ENCODE measurements at regions not wholly inside any gene's neighbourhood (a gene's known extent, or its start where the extent isn't known, plus 50 kb on each side); places are given as distances from the start of the nearest gene placed in this dataset.

DNA sequence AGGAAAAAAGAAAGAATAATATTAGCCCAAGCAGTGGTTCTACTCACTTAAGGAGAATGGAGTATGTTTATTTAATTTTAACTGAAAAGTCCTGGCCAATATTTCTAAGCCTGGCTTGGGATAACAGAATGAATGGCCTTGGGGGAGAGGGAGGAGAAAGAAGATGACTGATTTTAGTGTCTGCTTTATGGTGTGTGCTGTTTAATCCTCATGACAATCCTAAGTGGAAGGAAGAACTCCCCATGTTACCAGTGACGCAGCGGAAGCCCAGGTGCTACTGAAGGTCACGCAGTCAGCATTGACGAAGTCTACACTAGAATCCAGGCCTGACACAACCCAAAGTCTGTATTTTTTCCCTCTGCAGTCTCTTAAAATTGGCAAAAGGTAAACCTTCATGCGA is 50.5 kb downstream of the PALM2AKAP2 start:
- no peak for DNase-seq (ENCODE audit: low read depth in 2 of 2)

DNA sequence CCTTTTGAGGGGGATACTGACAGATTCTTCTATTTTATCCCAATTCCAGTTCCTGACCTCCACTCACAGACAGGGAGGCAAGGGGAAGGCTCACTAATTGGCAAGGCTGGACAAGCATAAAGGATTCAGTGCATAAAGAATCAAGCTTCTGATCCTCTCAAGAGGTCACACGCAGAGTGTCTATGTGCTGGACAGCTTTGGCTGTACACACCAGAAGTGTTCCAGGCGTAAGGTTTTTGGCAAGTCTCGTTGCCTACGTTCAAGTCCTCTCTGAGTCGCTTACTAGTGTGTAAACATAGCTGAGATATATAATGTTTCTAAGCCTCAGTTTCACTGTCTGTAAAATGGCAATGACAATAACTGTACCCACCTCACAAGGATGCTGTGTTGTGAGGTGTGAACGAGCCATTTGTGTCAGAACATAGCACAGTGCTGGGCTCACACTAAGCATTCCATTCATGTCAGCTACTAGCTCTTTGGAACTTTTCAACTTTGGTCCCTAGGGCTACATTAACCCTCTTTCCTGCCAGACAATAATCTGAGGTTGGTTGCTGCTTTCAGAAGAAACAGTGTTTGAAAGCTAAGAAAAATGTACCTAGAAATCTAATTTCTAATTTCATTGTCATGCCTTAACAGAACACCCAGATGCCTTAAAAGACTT is 52.1 kb downstream of the PALM2AKAP2 start:
- DNase-seq (ENCODE audit: low read depth in 2 of 2) = no peak

DNA sequence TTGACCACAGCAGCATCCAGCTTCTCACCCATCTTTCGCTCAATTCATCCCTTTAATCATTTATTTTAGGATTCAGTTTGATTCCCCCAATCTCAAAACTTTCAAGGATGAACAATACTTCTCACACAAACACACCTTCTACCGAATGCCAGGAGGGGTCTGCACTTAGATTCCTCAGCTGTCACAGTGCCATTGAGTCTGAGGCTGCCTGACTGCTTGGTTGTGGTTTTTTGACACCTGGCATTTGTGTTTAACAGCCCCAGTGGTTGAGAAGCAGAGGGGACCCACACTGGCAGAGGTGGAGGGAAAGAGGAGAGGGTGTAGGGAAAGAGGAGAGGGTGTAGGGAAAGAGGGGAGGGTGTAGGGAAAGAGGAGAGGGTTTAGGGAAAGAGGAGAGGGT is 54.9 kb downstream of the PALM2AKAP2 start:
- no peak for DNase-seq (ENCODE audit: low read depth in 2 of 2)

DNA sequence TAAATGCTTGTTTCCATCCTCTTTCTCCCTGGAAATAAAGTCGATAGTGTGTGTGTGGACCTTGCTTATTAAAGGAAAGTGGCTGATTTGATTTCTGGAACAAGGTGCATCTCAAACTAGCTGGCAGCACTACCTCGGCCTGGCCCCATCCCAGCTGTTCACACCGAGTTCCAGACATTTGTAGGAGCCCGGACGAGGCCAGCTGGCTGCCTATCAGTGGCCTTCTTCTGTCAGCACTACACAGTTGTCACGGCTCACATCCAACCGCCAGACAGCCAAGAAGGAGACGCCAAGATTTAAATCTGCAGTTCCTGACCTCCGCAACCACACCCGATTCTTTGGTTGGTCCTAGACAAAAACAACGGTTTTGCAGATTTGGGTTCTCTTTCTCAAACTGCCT is 63.6 kb downstream of the PALM2AKAP2 start:
- no peak for DNase-seq (ENCODE audit: low read depth in 2 of 2)

DNA sequence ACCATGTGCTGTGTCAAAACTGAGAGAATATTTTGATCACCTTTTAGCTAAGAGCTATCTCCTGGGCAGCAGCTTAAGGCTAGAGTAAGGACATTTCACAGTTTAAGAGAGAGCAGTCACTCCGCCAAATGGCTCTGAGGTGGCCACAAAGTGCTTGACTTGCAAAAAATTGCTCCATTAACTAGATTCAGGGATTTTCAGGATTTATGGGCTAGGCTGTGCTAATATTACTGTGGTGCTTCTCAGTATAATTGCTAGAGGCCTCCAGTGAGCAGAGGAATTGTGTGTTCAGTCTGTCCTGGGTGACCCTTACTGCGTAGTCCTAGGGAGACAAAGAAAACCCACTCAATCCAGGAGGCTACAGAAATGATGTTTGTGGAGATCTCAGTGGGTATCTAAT is 65.2 kb downstream of the PALM2AKAP2 start:
- no peak for DNase-seq (ENCODE audit: low read depth in 2 of 2)

DNA sequence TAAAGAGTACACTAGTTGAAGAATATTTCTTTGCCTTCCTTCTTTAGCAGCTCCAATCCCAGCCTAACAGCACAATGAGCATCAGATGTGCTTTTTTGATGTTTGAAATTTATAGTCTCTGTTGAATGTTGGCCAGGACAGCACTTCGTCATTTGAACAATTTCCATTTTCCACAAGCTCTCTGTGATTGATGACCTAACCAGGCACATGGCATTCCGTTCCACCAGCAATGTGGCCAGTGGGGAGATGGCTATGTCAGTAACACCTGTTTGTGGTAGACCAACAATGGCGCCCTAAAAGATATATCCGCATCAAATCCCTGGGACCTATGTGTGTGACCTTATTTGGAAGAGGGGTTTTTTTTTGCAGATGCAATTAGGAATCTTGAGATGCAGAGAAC is 66.8 kb downstream of the PALM2AKAP2 start:
- DNase-seq (ENCODE audit: low read depth in 2 of 2) = peak; percentile 55 to 64

DNA sequence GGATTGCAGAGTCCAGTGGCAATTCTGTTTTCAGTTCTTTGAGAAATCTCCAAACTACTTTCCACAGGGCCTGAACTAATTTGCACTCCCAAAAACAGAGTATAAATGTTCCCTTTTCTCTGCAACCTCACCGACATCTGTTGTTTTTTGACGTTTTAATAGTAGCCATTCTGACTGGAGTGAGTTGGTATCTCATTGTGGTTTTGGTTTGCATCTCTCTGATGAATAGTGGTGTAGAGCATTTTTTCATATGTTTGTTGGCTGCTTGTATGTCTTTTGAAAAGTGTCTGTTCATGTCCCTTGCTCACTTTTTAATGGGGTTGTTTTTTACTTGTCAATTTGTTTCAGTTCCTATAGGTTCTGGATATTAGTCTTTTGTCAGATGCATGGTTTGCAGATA is 72.6 kb downstream of the PALM2AKAP2 start:
- no peak for DNase-seq (ENCODE audit: low read depth in 2 of 2)

DNA sequence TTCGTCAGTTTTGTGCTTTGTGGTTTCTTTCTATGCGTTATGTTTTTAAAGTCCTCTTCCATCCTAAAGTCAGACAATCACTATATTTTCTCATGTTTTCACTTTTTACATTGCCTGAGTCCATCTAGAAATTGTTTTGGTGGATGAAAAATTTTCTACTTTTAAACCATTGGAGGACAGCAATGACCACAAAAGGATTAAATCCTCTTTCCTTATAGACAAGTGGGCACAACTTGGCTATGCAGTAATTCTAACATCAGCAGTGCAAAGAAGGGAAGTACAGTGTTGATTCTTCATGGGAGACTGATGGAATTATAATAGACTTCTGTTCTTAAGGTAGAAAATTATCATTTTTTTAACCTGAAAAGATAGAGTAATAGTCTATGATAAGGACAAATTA is 75.5 kb downstream of the PALM2AKAP2 start:
- no peak for DNase-seq (ENCODE audit: low read depth in 2 of 2)

DNA sequence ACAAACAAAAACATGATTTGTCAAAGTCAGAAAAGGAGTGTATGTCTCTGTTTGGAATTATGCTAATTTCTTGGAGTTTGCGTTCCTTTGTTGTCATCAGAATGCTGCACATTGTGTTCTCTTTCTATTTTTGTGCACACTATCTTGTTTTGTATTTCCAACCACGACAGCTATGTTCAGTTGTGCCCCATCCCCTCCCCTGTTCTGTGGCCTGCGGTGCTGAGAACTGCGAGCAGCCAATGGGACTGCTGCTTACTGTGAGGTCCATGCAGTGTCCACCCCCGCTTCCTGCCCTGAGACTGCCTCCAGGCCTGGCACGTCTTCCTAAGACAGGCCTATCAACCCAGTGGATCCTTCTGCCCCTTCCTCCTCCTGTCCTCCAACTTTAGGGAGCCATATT is 76.8 kb downstream of the PALM2AKAP2 start:
- no peak for DNase-seq (ENCODE audit: low read depth in 2 of 2)

DNA sequence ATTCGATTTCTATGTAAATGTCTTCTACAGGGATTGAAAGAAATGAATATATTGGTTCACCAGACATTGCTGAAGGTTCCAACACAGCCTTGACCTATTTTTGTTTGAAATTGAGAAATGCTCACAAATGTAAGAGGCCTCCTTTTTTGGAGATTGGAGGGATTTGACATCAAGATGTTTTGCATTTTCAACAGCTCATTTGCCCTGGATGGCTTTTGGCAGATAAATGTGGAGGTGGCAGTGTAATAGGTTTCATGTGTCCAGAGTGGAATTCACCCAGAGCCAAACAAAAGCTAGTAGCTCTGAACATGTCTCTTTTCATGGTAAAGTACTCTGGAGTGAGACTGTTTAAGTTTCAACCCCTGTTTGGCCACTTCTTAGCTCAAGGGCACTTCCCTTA is 77.3 kb downstream of the PALM2AKAP2 start:
- no peak for DNase-seq (ENCODE audit: low read depth in 2 of 2)

DNA sequence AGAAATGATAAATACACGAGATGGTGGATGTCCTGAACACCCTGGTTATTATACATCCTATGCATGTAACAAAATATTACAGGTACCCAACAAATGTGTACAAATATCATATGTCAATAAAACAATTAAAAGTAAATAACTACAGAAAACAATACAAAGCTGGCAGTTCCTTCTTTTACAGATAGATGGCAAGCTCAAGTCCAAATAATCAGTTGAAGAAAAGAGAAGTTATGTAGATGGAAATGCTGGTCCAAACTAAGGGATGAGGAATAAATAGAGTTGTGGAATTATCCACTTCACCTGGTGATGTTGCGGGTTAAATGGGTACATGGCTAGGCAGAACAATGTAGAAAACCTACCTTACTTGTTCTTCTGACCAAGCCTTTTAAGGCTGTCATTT is 79.4 kb downstream of the PALM2AKAP2 start:
- no peak for DNase-seq (ENCODE audit: low read depth in 2 of 2)

DNA sequence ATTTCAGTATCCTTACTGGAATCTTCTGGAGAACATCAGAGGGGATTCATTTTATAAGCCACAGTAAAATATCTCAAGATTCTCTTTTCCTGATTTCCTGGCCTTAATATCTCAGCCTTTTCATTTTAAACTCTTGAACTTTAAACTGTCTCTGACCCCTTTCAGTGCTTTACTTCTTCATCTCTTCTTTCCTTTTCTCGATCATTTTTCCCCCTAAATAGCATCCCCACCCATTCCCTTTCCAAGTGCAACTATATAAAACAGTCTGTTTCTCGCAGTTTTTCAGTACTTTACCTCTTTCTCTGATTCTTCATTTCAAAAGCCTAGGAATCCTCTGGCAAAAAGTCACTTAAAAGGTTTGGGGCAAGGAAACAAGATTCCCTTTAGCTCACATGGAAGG is 80.5 kb downstream of the PALM2AKAP2 start:
- DNase-seq (ENCODE audit: low read depth in 2 of 2) = no peak

DNA sequence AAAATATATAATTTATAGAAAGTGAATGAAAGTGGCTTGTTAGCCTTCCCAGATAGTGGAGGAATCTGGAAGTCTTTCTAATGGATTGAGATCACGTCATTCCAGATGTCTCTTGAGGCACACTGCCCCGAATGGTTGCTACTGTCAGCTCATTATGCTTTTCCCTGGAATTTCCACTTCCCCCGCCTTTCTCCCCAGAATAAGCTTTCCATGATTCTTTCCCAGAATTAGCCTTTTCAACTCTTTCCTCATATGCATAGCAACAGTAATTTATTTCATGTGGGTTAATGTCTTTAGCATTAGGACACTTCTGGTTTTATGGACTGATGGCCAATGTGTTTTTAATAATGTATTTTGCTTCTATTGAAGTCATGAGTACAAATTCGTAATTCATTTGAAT is 81.5 kb downstream of the PALM2AKAP2 start:
- DNase-seq (ENCODE audit: low read depth in 2 of 2) = peak; percentile 93 to 94

DNA sequence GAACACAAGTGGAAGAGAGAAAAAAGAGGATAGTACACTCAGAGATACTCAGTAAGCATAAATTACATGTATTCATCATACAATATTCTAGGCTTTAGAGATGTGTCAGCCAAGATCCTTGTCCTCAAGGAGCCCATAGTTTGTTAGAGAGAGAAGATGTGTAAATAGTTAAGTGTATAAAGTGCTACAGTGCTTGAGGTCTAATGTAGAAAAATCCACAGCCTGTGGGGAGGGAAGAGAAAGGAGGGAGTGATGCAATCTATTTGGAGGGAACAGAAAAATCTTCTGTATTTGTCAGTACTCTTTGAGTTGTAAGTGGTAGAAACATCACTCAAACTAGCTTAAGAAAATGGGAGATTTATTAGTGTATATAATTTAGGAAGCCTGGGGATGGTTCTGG is 81.9 kb downstream of the PALM2AKAP2 start:
- no peak for DNase-seq (ENCODE audit: low read depth in 2 of 2)

DNA sequence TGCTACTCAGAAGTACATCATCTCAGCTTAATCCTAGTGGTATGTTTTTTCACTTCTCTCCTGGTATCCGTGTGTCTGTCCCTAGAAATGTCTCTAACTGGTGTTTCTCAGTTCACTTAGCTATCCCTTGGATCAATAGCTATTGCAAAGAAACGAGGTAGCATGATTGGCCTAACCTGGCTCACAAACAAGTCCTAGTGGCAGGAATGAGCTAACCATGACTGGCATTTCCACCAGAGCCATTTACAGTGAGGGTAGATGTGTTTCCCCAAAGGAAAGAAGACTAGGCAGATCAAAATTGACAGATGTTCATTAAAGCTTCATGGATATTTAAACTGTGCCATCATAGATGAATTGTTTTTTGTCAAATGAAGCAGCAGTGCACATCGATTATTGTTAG is 82.5 kb downstream of the PALM2AKAP2 start:
- DNase-seq (ENCODE audit: low read depth in 2 of 2) = no peak

DNA sequence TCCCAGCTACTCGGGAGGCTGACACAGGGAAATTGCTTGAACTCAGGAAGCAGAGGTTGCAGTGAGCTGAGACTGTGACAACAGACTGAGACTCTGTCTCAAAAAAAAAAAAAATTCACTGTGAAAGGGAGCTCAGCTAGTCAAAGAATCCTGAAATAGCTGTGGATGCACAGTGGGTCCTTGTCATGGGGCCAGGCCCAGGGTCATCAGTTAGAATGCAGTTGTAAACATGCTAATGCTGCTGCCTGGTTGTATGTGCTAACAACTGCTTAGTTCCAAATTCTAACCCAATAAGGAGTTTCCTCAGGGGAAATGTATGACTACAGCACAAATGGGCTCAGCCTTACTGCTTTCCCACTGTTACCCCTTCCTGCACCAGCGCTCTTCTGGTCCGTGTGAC is 84.0 kb downstream of the PALM2AKAP2 start:
- no peak for DNase-seq (ENCODE audit: low read depth in 2 of 2)

DNA sequence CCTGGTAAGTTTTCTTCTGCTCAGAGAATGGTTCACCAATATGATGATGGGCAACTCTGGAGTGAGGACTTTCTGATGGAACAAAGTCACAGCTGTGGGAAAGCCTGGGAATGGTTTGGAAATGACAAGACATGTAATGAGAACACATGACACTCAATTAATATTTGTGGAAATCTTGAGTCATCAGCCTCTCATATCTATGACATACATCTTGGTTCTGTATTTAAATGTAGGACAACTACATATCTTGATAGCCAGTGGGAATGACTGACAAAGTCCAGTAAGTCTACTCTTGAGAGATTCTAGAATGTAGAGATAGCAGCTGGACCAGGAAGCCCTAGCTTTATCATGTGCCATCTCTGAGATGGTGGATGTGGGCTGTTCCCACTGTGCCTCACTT is 85.5 kb downstream of the PALM2AKAP2 start:
- no peak for DNase-seq (ENCODE audit: low read depth in 2 of 2)

DNA sequence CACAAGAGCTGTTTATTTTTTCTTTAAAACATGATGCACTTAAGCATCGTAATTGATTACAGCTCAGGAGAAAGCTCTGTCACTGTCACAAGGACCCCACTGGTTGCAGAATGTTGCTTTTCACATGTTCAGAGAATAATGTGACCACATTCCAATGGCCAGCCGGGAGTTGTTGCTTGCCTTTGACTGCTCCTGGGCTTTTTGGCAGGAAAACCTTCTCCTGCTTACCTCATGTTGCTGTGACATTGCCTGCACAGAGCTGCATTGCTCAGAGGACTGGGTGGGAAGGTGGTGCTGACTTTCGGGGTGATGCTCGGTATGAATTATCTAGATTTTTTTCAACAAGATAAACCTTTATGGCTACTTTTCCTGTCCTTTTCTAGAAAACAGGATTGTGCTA is 88.2 kb downstream of the PALM2AKAP2 start:
- DNase-seq (ENCODE audit: low read depth in 2 of 2) = no peak

DNA sequence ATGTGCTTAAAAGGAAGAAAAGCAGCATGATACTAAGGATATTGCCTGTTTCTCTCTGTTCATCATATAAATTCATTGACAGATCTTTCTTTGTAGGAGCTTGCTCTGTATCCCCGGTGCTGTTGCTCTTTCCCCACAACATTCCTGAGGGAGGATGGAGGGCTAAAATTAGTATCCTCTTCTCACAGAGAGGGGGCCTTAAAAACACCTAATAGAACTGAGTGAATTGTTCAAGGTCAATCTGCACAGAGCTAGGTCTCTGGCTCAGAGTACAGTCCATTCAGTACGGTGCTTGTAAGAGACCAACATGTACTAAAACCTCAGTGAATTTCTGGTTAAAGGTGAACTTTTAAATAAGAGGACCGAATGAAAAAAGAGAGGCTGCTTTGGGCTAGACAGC is 88.7 kb downstream of the PALM2AKAP2 start:
- DNase-seq (ENCODE audit: low read depth in 2 of 2) = no peak

DNA sequence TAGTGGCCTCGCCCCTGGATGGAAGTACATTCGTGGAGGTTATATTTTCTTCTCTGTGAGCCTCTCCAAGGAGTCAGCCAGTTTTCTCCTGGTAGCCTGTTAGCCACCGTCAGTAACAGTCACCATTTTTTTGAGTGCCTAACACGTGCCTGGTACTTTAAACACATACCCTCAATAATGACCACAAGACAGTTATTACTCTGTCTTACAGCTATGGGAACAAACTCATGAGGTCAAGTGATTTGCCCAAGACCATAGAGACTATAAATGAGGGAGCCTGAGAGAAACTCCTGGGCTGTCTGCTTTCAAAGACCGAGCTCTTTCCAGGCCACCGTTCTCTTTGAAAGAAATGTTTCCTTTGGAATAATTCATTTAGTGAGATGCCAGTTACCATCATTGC is 90.4 kb downstream of the PALM2AKAP2 start:
- DNase-seq (ENCODE audit: low read depth in 2 of 2) = no peak

DNA sequence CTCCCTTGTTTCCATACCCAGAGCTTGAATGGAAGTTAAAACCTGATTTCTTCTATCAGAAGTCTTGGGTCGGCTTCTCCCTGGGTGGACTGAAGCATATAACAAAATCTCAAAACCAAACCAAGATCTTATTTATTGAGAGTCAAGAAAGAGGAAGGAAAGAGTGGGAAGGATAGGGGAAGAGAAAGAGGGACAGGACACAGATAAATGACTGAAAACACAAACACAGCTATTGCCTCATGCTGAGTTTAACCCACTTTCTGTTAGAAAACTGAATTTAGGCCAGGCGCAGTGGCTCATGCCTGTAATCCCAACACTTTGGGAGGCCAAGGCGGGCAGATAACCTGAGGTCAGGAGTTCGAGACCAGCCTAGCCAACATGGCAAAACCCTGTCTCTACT is 92.9 kb downstream of the PALM2AKAP2 start:
- DNase-seq (ENCODE audit: low read depth in 2 of 2) = no peak

DNA sequence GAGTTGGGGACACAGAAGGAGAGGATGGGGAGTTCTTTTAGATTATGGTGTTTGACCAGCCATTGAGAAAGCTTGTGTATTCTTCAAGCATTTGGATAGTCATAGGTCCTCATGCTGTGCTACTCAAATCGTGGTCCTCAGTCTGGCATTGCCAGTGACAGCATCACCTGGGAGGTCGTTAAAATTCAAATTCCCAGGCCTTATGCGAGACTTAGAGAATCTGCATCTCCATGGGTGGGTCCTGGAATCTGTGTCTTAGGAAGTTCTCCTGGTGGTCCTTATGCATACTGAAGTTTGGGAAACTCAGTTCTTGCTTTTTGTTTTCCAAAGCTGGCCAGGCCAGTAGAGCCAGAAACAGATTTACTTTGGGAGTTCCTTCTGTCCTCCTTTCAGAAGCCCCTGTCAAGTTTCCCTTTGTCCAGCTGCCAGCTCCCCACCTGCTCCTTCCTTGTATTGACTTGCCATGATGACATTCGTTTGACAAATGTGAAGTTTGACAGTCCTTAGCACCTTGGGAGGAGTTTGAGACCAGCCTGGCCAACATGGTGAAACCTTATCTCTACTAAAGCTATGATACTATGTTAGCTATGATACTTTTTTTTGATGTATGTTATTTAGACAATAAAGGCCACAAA is 95.6 kb downstream of the PALM2AKAP2 start:
- no peak for DNase-seq (ENCODE audit: low read depth in 2 of 2)

DNA sequence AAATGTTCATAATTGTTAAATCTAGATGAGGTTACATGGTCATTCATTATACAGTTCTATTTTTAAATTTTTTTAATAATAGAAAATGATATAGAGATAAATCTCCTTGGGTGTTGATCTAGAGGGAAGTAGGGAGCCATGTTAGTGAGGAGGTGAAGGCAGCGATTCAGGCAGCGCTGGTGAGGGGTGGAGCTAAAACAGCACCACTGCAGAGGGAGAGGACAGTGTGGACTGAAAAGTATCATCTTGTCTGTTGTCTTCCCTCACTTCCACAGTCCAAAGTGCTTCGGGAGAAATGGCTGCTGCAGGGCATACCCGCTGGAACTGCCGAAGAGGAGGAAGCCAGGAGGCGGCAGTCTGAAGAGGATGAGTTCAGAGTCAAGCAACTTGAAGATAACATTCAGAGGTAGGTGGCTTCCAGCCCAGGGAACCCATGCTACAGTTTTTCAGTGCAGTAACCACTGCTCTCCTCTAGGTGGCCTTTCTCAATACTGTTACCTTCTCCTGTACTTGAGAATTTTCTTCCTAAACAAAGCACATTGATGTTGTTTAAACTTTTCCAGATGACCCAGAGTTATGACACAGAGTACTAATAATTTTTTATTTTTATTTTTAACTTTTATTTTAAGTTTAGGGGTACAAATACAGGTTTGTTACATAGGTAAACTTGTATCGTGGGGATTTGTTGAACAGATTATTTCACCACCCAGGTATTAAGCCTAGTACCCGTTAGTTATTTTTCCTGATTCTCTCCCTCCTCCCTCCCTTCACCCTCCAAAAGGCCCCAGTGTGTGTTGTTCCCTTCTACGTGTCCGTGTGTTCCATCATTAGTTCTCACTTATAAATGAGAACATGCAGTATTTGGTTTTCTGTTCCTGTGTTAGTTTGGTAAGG is 100.5 kb downstream of the PALM2AKAP2 start:
- no peak for DNase-seq (ENCODE audit: low read depth in 2 of 2)
